Ovary (tissue), 7 donors: ENCODE measurements at regions not wholly inside any gene's neighbourhood (a gene's known extent, or its start where the extent isn't known, plus 50 kb on each side); places are given as distances from the start of the nearest gene placed in this dataset.

Source experiments
- DNase-seq, 5 donors: peaks; one replicate each; pipeline ENCODE4 v3.0.0-alpha.2; 2019 to 2020
- H3K27ac ChIP-seq, 2 donors: fragments of 200-600 bp; one replicate each; pipeline versions ENCODE4 v1.5.1 to v1.8.0; 2019 to 2022
- H3K27me3 ChIP-seq: fragments of 200-600 bp; one replicate; pipeline ENCODE4 v1.8.0; 2022
- H3K36me3 ChIP-seq: fragments of 200-600 bp; sonication (generic); one replicate; pipeline ENCODE4 v1.5.1; 2019
- H3K4me1 ChIP-seq: one replicate; pipeline ENCODE4 v1.8.1; 2013; ENCODE audit warnings: mild to moderate bottlenecking, moderate library complexity; ENCODE audit not compliant: insufficient read depth
- H3K4me3 ChIP-seq: fragments of 200-600 bp; sonication (generic); one replicate; pipeline ENCODE4 v1.5.1; 2017
- H3K9me3 ChIP-seq, 2 donors: fragments of 200-600 bp in 1 of 2; sonication (generic) in 1 of 2; one replicate each; pipeline versions ENCODE4 v1.5.1 to v1.8.1; 2013 to 2019; ENCODE audit warnings: mild to moderate bottlenecking in 1 of 2, moderate library complexity in 1 of 2
- EP300 ChIP-seq: sonication (generic); formaldehyde crosslinking; IDR thresholded peaks from one replicate; pipeline ENCODE4 v1.6.1; 2017; ENCODE audit warnings: antibody characterized with exemption
- POLR2A ChIP-seq: fragments of 450-650 bp; IDR thresholded peaks from one replicate; pipeline ENCODE4 v1.6.1; 2017; ENCODE audit warnings: antibody characterized with exemption, mild to moderate bottlenecking, moderate library complexity
- WGBS, 3 donors: extraction: QIAGEN DNeasy Blood & Tissue Kit in 1 of 3; methylation state at CpG; one replicate each; pipeline versions ENCODE4 v1.1.5 to v1.1.7; 2013 to 2017; 5-methylcytosine and 5-hydroxymethylcytosine counted together
- intact Hi-C, 4 donors: fragments of 100-400 bp; cut with DNase I; formaldehyde crosslinking; loops; one replicate each; pipeline versions ENCODE4 v1.11.0 to v1.15.1; 2022 to 2023
- TF ChIP-seq, protein P1 (sequence below), 3 donors: fragments of 450-650 bp in 2 of 3; fragments of 200-600 bp in 1 of 3; IDR thresholded peaks; one replicate each; pipeline versions ENCODE4 v1.5.1 to v1.8.0; 2016 to 2022; ENCODE audit warnings: antibody characterized with exemption in 3 of 3, mild to moderate bottlenecking in 1 of 3
- donor health status: DM: no; HTN: no; CAD: no; lungs with moderate emphysema.
- donor health status: DM: no; HTN: no; CAD: no.
- donor health status: Bipolar disorder and iron deficiency.
- donor health status: DM: no; HTN: no; CAD: no.
- donor health status: DM: yes; HTN: yes; CAD: no.

DNA sequence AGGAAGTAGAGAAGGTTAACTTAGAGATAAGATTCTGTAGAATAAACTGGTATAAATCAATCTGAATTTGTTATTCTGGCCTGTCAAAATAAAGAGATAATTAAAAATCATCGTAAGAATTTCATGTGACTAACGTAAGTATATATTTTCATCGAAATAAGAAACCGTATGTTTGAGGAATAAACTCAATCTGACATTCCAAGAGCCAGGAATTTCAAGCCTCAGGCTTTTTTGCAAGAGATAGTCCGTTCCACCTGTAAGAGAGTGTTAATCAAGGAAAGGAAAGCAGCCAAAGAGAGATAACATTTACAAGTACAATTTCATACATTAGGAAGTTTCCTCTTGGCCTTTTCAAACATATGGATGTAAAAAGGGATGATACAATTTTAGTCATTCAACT lies 701.5 kb downstream of the CBLN2 start:
- WGBS, 3 donors: 81 to 82% (median 82%) methylated on average over 5 of the region's 5 CpGs
- H3K4me1 ChIP-seq: no peaks in the 10 kb centered on the region
- no peak for DNase-seq
- intact Hi-C loops: no loop called here
- H3K36me3 ChIP-seq: no peaks in the 10 kb centered on the region
- H3K27ac ChIP-seq: no peak overlapping the region
- no peaks in the 10 kb centered on the region for H3K27me3 ChIP-seq
- TF ChIP-seq, protein P1, sequence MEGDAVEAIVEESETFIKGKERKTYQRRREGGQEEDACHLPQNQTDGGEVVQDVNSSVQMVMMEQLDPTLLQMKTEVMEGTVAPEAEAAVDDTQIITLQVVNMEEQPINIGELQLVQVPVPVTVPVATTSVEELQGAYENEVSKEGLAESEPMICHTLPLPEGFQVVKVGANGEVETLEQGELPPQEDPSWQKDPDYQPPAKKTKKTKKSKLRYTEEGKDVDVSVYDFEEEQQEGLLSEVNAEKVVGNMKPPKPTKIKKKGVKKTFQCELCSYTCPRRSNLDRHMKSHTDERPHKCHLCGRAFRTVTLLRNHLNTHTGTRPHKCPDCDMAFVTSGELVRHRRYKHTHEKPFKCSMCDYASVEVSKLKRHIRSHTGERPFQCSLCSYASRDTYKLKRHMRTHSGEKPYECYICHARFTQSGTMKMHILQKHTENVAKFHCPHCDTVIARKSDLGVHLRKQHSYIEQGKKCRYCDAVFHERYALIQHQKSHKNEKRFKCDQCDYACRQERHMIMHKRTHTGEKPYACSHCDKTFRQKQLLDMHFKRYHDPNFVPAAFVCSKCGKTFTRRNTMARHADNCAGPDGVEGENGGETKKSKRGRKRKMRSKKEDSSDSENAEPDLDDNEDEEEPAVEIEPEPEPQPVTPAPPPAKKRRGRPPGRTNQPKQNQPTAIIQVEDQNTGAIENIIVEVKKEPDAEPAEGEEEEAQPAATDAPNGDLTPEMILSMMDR (IDR thresholded peaks at IDR 0.05): no peak
- TF ChIP-seq POLR2A (no peak), EP300 (no peak)
- H3K9me3 ChIP-seq: no peaks in the 10 kb centered on the region
- no peak overlapping the region for H3K4me3 ChIP-seq

DNA sequence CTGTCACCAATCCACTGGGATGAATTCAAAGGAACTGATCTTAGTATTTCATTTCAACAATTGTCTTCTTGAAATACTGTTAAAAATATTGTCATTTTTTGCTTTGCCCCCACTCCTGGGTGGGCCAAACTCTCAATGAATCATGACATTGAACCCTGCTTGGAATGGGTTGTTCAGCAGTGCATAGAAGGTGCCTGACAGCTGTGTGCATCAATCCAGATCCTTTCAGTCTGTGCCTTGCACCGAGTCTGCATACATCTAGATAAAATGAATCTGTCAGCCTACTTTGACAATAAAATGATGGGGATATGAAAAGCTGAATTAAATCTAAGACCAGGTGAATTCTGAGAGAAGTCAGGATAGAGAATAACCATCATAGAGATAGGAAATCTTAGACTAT lies 706.6 kb downstream of the CBLN2 start:
- no peaks in the 10 kb centered on the region for H3K9me3 ChIP-seq
- H3K27me3 ChIP-seq: no peaks in the 10 kb centered on the region
- intact Hi-C loops: no loop called here
- whole genome bisulfite sequencing, 3 donors: 53 to 69% (median 56%) methylated on average over 1 of the region's 1 CpG
- H3K4me1 ChIP-seq: no peaks in the 10 kb centered on the region
- no peaks in the 10 kb centered on the region for H3K36me3 ChIP-seq
- H3K27ac ChIP-seq: no peak overlapping the region
- TF ChIP-seq, protein P1 (IDR thresholded peaks at IDR 0.05): no peak
- TF ChIP-seq EP300: no peak
- no peak for TF ChIP-seq POLR2A
- DNase-seq: no peak
- H3K4me3 ChIP-seq: no peak overlapping the region

DNA sequence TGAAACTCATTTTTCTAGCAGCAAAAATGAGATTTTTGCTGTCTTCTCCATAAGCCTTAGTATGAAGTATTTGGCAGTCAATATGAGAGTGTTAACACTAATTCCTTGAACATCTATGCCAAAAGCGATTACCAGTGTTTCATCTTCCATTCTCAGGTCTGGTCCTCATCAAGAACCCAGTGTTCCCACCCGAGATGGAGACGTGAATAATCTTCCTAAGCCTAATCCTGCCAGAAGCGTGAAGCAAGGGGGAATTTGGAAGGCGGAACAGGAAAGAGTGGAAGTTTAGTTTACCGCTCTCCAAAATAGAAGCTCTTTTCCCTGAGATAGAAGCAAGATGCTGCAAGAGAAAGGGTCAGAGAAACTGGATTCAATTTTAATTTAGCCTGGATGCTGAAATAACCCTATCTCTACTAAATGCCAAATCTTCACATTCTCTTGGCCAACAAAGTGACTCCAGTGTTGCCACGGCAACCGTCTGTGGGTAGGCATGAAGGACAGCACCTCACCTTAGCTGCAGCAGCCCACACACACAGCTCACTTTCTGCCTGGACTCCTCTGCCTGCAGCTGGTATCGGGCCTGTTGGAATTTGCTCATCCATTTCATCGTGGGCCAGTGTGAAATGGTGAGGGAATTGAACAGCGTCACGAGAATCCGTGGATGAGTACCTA lies 711.1 kb downstream of the CBLN2 start:
- Histone ChIP-seq H3K4me3 (no peak overlapping the region), H3K4me1 (no peaks in the 10 kb centered on the region), H3K27me3 (no peaks in the 10 kb centered on the region), H3K9me3 (no peaks in the 10 kb centered on the region), H3K36me3 (no peaks in the 10 kb centered on the region), H3K27ac (no peak overlapping the region)
- TF ChIP-seq, protein P1 (IDR thresholded peaks at IDR 0.05): no peak
- TF ChIP-seq EP300 (no peak), POLR2A (no peak)
- intact Hi-C loops: no loop called here
- 81 to 88% (median 85%) methylated on average over 13 of the region's 13 CpGs for WGBS, 3 donors
- DNase-seq: no peak

DNA sequence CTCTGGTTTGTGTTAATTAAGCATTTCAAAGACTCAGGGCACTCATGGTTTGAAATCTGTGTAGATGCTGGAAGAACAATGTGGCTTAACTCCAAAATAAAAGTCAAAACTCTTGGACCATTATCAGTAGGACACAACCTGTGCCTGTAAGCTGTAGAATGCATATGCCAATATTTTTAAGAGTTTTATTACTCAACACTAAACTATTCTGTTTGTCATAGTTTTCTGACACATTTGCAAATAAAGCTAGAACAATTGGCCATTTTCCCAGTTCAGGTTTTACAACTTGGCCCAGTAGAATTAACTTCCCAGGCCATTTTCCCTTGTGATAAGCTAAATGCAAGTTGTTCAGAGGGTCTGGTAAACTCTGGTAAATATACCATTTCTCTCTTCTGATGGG lies 713.1 kb downstream of the CBLN2 start:
- Histone ChIP-seq H3K4me3 (no peak overlapping the region), H3K27ac (no peak overlapping the region), H3K36me3 (no peaks in the 10 kb centered on the region), H3K4me1 (no peaks in the 10 kb centered on the region), H3K27me3 (no peaks in the 10 kb centered on the region), H3K9me3 (no peaks in the 10 kb centered on the region)
- TF ChIP-seq EP300: no peak
- TF ChIP-seq, protein P1 (IDR thresholded peaks at IDR 0.05): no peak
- no peak for TF ChIP-seq POLR2A
- DNase-seq: no peak
- intact Hi-C loops: no loop called here
